ENCODE measurements at regions not wholly inside any gene's neighbourhood (a gene's known extent, or its start where the extent isn't known, plus 50 kb on each side); places are given as distances from the start of the nearest gene placed in this dataset.
"Not testable (repeated sequence)": the region's sequence is repeated elsewhere in the genome, so short reads cannot be mapped to it uniquely, and the experiment has no call there.

DNA sequence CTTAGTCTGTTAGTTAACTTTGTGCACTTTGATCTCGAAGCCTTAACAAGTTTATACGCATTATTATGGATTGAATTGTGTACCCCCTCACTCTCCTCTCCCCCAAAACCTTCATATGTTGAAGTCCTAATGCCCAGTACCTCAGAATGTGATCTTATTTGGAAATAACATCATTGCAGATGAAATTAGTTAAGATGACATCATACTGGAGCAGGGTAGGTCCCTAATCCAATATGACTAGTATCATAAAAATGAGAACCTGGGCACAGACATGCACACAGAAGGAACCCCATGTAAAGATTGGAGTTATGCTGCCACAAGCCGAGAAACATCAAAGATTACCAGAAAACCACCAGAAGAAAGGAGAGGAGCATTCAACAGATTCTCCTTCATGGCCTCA is 85.8 kb upstream of the TSC22D1 start:
- DNase-seq (ENCODE audit: low read depth) = no peak

DNA sequence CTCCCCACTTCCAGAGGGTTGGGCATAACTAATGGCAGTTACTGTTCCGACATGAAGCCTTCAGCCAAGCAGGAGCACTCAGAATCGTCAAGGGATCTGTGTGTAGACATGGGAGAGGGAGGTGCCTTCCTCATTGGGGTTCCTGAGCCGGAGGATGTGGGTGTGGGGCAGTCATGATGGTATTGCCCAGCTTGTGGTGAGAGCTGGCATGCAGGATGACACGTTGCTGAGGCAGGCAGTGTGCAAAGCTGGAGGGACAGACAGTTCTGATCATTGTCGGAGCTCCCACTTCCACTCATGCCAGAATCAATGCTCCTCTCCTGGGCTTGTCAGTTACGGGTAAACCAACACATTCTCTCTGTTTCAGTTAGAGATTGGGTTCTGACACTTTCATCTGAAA is 83.9 kb upstream of the TSC22D1 start:
- no peak for DNase-seq (ENCODE audit: low read depth)

GRCh38 chr13:44652962-44653660 is 77.0 kb upstream of the TSC22D1 start:
- no peak for DNase-seq (ENCODE audit: low read depth)

- no peak for DNase-seq (ENCODE audit: low read depth)
Observed at GRCh38 chr13:44652168-44652567, 76.0 kb upstream of the TSC22D1 start.

DNA sequence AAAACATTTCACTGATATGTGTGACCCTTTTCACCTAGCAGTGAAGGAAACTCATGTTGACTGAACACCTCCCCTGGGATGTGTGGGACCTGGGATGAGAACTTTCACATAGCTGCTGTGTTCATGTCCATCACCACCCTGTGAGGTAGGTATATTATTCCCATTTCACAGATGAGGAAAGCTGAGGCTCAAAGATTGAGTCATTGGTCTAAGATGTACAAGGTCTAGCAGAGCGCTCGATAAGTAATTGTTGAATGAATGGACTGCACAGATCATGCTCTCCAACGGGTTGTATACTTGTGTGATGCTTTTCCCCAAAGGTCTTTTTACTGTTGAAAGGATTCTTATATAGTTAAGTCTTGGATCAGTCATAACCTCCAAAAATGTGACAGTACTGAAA is 75.6 kb upstream of the TSC22D1 start:
- no peak for DNase-seq (ENCODE audit: low read depth)

- no peak for DNase-seq (ENCODE audit: low read depth)
Observed at GRCh38 chr13:44651209-44651608, 75.1 kb upstream of the TSC22D1 start.

DNA sequence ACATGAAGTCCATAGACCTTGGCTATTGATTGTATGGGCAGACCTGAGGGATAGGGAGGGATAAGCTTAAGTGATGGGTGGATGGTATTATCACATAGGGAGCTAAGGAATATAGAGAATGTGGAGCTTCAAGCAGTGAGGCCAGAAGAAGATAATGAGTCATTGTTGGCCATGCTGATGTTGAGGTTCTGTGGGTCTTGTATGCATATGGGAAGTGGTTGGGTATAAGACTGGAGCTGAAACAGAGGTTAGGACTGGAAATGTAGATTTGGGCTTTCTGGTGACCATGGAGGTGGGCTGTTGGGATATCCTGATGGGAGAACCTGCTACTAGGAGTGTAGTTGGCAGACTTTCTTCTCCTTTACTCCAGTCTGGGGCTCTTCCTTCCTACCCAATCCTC is 73.7 kb upstream of the TSC22D1 start:
- no peak for DNase-seq (ENCODE audit: low read depth)

- DNase-seq (ENCODE audit: low read depth) = peak; percentile 31
Observed at GRCh38 chr13:44649104-44649428, 72.9 kb upstream of the TSC22D1 start.

DNA sequence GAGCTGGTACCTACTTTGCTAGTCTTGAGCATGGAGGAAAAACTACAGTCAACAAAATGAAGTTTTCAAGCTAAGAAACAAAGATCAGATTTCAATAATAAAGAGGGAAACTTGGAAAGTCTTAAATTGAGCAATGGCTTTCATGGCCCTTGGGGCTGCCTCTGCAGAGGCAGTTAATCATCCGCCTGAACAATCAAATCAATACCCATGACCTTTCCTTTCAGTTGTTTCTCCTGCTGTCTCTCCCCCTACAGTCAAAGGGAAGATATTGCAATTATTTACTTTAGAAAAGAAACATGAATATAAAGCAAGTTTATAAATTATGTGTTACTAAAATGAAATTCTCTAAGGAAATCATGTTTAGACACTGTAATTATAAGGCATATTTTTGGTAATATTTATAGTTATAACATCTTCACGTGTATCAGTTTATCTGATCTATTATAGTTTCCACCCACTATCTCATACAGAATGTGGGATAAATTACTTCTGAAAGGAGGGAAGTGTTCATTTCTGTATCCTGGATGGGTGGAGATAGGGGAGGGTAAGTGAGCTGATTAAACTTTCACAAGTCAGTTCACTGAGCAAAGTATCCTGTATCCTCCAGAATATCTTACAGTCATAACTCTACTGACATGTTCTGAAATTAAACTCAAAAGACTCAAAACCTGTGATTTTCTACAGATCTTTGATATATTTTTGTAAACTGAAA is 72.4 kb upstream of the TSC22D1 start:
- peak; percentile 3 for DNase-seq (ENCODE audit: low read depth)

DNA sequence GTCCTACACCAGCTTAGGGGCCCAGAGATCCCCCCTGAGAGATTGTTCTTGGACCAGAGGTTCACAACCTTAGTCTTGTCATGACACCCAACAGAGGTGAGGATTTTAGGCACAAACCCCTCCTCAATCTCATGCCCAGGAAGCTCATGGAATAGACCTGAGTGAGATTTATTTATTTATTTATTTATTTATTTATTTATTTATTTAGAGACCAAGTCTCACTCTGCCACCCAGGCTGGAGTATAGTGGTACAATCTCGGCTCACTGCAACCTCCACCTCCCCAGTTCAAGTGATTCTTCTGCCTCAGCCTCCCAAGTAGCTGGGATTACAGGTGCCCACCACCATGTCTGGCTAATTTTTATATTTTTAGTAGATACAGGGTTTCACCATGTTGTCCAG is 71.4 kb upstream of the TSC22D1 start:
- DNase-seq (ENCODE audit: low read depth) = not testable (repeated sequence)

- DNase-seq (ENCODE audit: low read depth) = no peak
Observed at GRCh38 chr13:44646044-44646443, 69.9 kb upstream of the TSC22D1 start.

GRCh38 chr13:44643256-44643655 is 67.1 kb upstream of the TSC22D1 start:
- DNase-seq (ENCODE audit: low read depth) = no peak

- no peak for DNase-seq (ENCODE audit: low read depth)
Observed at GRCh38 chr13:44637581-44637980, 61.5 kb upstream of the TSC22D1 start.

GRCh38 chr13:44629465-44630183 is 53.5 kb upstream of the TSC22D1 start:
- DNase-seq (ENCODE audit: low read depth) = no peak

- DNase-seq (ENCODE audit: low read depth) = not testable (repeated sequence)
Observed at GRCh38 chr13:44628826-44629225, 52.7 kb upstream of the TSC22D1 start.

DNA sequence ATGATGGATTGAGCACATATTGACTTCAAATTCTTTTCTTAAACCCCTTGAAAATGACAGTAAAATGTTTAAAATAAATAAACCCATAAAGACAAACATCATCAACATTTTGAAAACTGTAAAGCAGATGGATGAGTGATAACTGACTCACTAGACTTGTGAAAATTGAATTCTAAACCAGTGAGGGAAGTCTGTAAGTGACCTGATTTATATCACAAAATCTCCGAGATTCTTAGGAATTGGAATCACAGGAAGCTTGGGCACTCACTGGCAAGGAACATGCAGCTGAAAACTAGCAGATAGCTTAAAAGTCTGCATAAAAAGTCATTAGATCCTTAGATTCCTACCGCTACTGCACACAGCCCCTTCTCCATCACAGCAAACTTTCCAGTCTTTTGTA is 51.3 kb upstream of the TSC22D1 start:
- no peak for DNase-seq (ENCODE audit: low read depth)

- DNase-seq (ENCODE audit: low read depth) = no peak
Observed at GRCh38 chr13:44626176-44626575, 50.0 kb upstream of the TSC22D1 start.

Data from activated T-cell treated with anti-CD3 and anti-CD28 coated beads for 48 hours (primary cell).